ENCODE measurements at regions not wholly inside any gene's neighbourhood (a gene's known extent, or its start where the extent isn't known, plus 50 kb on each side); places are given as distances from the start of the nearest gene placed in this dataset.

- H3K27me3 Mint-ChIP-seq (ENCODE audit: low read depth): no peaks in the 10 kb centered on the region
Observed at GRCh38 chr4:32184186-32184585, 1464.0 kb downstream of the PCDH7 start.

More at GRCh38 chr4:32184186-32184585, 1464.0 kb downstream of the PCDH7 start:
- no peaks in the 10 kb centered on the region for H3K4me1 ChIP-seq (ENCODE audit: insufficient read depth, low read length)
- H3K27me3 ChIP-seq (ENCODE audit: insufficient read depth, low read length): no peaks in the 10 kb centered on the region
- H3K56ac ChIP-seq (ENCODE audit: insufficient read length, low read depth, low read length): no peak overlapping the region
- TF ChIP-seq, protein P1, sequence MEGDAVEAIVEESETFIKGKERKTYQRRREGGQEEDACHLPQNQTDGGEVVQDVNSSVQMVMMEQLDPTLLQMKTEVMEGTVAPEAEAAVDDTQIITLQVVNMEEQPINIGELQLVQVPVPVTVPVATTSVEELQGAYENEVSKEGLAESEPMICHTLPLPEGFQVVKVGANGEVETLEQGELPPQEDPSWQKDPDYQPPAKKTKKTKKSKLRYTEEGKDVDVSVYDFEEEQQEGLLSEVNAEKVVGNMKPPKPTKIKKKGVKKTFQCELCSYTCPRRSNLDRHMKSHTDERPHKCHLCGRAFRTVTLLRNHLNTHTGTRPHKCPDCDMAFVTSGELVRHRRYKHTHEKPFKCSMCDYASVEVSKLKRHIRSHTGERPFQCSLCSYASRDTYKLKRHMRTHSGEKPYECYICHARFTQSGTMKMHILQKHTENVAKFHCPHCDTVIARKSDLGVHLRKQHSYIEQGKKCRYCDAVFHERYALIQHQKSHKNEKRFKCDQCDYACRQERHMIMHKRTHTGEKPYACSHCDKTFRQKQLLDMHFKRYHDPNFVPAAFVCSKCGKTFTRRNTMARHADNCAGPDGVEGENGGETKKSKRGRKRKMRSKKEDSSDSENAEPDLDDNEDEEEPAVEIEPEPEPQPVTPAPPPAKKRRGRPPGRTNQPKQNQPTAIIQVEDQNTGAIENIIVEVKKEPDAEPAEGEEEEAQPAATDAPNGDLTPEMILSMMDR (conservative IDR thresholded peaks at IDR 0.05): no peak
- H4K8ac ChIP-seq (replicated peaks; ENCODE audit: insufficient read length, low read depth, low read length): no peak overlapping the region
- H3K79me2 ChIP-seq (ENCODE audit: insufficient read depth, low read length): no peaks in the 10 kb centered on the region
- H2AK5ac ChIP-seq (ENCODE audit: insufficient read length, low read length): no peak overlapping the region
- Mint-ChIP-seq H3K27ac (no peak overlapping the region), H3K36me3 (ENCODE audit: insufficient read depth in 1 of 3, low read depth in 3 of 3) (no peaks in the 10 kb centered on the region), H3K4me3 (no peak overlapping the region), H3K9me3 (peaks cover 0 to 4% of the 10 kb centered on the region in 2 experiments; a peak in 1 of 5 replicates), H3K4me1 (peaks cover 3 to 4% of the 10 kb centered on the region in 2 experiments; a peak in 1 of 4 replicates)
- H4K20me1 ChIP-seq (ENCODE audit: control insufficient read depth, insufficient read depth, insufficient read length): no peaks in the 10 kb centered on the region
- WGBS (ENCODE audit: extremely low coverage, insufficient read length, low lambda C conversion rate): no CpG with 5 or more reads among the region's 2 CpGs
- H3K23ac ChIP-seq (ENCODE audit: insufficient read length, low read depth, low read length): no peak overlapping the region
- no peak overlapping the region for H3K14ac ChIP-seq (ENCODE audit: insufficient read depth, low read length)
- no peak overlapping the region for H2BK20ac ChIP-seq (ENCODE audit: low read depth, low read length, poor library complexity, severe bottlenecking)
- no peak overlapping the region for H3K9ac ChIP-seq (ENCODE audit: extremely low read depth, insufficient read length, low read length)
- no peak for DNase-seq
- H3K79me1 ChIP-seq (ENCODE audit: insufficient read depth, low read depth, low read length, poor library complexity, severe bottlenecking): no peaks in the 10 kb centered on the region
- H2BK12ac ChIP-seq (ENCODE audit: insufficient read length, low read depth, low read length): no peak overlapping the region
- no peak overlapping the region for H3K27ac ChIP-seq (ENCODE audit: insufficient read length, low read depth, low read length)
- H3K18ac ChIP-seq (ENCODE audit: insufficient read length, low read depth, low read length): no peak overlapping the region
- H4K5ac ChIP-seq (ENCODE audit: insufficient read length, low read depth, low read length): no peak overlapping the region
- H2AFZ ChIP-seq (ENCODE audit: low read length): no peak overlapping the region
- H4K91ac ChIP-seq (ENCODE audit: insufficient read length, low read depth, low read length): no peak overlapping the region
- H2BK15ac ChIP-seq (ENCODE audit: low read depth, low read length): no peak overlapping the region
- no peak overlapping the region for H3K4me2 ChIP-seq (ENCODE audit: insufficient read depth, insufficient read length, low read length)
- no peak overlapping the region for H2BK120ac ChIP-seq (ENCODE audit: low read depth, low read length, poor library complexity, severe bottlenecking)
- no peak overlapping the region for H3K4ac ChIP-seq (ENCODE audit: low read depth, low read length)
- H2BK5ac ChIP-seq (ENCODE audit: insufficient read length, low read length): no peak overlapping the region
- H3K23me2 ChIP-seq (ENCODE audit: insufficient read length, low read depth, low read length, poor library complexity, severe bottlenecking): no peaks in the 10 kb centered on the region
- H3T11ph ChIP-seq (ENCODE audit: low read length): no peak overlapping the region
- H3K9me3 ChIP-seq (ENCODE audit: control insufficient read depth, low read depth, low read length): no peaks in the 10 kb centered on the region

Data from H9 (cell line).